ENCODE measurements at regions not wholly inside any gene's neighbourhood (a gene's known extent, or its start where the extent isn't known, plus 50 kb on each side); places are given as distances from the start of the nearest gene placed in this dataset.
"Not testable (repeated sequence)": the region's sequence is repeated elsewhere in the genome, so short reads cannot be mapped to it uniquely, and the experiment has no call there.

- H3K4me3 ChIP-seq (ENCODE audit: low read depth, low read length), result no peak overlapping the region
- TF ChIP-seq, protein P1, sequence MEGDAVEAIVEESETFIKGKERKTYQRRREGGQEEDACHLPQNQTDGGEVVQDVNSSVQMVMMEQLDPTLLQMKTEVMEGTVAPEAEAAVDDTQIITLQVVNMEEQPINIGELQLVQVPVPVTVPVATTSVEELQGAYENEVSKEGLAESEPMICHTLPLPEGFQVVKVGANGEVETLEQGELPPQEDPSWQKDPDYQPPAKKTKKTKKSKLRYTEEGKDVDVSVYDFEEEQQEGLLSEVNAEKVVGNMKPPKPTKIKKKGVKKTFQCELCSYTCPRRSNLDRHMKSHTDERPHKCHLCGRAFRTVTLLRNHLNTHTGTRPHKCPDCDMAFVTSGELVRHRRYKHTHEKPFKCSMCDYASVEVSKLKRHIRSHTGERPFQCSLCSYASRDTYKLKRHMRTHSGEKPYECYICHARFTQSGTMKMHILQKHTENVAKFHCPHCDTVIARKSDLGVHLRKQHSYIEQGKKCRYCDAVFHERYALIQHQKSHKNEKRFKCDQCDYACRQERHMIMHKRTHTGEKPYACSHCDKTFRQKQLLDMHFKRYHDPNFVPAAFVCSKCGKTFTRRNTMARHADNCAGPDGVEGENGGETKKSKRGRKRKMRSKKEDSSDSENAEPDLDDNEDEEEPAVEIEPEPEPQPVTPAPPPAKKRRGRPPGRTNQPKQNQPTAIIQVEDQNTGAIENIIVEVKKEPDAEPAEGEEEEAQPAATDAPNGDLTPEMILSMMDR (IDR thresholded peaks at IDR 0.05; ENCODE audit: low read depth, low read length), result no peak
- in situ Hi-C loops (cut with HindIII; ENCODE audit: low sequenced_read_pairs), result no loop called here
- DNase-seq (ENCODE audit: low read depth, low spot score), result no peak
Observed at GRCh38 chr18:43776997-43777396, 499.7 kb upstream of the SYT4 start.

- H3K4me3 ChIP-seq (ENCODE audit: low read depth, low read length), result no peak overlapping the region
- no peak for DNase-seq (ENCODE audit: low read depth, low spot score)
- in situ Hi-C loops (cut with HindIII; ENCODE audit: low sequenced_read_pairs), result no loop called here
- TF ChIP-seq, protein P1 (IDR thresholded peaks at IDR 0.05; ENCODE audit: low read depth, low read length), result no peak
Observed at GRCh38 chr18:43777636-43778304, 500.5 kb upstream of the SYT4 start.

DNA sequence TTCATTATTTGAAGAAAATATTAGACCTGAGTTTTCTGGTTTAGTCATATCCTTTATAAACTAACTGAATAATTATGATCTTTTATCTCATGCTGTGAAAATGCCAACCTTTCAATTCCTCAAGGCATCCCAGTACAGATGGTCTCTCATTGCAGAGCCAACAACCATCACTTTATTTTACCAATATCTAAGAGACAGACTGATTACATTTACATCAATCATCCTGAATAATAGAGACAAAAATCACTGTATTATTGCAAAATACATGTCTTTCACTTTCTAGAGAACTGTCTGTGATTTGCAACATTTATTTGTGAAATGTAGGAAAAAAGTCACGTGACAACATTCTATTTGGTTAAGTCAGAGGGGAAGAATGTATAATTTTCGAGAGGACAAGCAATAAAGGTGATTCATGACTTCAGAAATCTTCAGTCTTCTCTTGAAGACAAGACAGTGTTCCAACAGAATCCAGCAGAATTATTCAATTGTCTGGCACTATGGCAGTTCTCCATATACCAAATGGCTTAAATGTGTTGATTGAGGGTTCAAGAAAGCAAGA is 503.6 kb upstream of the SYT4 start:
- H3K4me3 ChIP-seq (ENCODE audit: low read depth, low read length), result no peak overlapping the region
- TF ChIP-seq, protein P1 (IDR thresholded peaks at IDR 0.05; ENCODE audit: low read depth, low read length), result no peak
- DNase-seq (ENCODE audit: low read depth, low spot score), result peak; percentile 67
- in situ Hi-C loops (cut with HindIII; ENCODE audit: low sequenced_read_pairs), result no loop called here

DNA sequence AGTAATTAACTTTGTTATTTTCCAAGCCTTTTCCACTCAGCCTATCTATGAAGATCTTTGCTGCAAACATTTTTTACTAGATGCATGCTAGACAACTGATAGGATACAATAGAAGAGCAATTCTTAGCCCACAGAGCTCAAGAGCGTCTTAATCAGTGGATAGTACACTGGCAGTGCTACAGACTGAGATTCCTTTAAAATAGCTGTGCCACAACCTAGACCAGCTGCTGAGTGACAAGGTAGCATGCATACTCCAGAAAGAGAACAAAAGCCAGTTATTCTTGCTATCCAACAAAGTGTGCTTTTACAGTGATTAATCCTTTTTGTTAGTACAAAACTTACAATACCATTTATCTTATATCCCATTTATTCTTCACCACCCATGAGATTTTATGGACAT is 507.9 kb upstream of the SYT4 start:
- DNase-seq (ENCODE audit: low read depth, low spot score), result no peak
- TF ChIP-seq, protein P1 (IDR thresholded peaks at IDR 0.05; ENCODE audit: low read depth, low read length), result no peak
- no peak overlapping the region for H3K4me3 ChIP-seq (ENCODE audit: low read depth, low read length)
- in situ Hi-C loops (cut with HindIII; ENCODE audit: low sequenced_read_pairs), result no loop called here

GRCh38 chr18:43786893-43787292 is 509.6 kb upstream of the SYT4 start:
- DNase-seq (ENCODE audit: low read depth, low spot score), result no peak
- in situ Hi-C loops (cut with HindIII; ENCODE audit: low sequenced_read_pairs), result no loop called here
- H3K4me3 ChIP-seq (ENCODE audit: low read depth, low read length), result no peak overlapping the region
- TF ChIP-seq, protein P1 (IDR thresholded peaks at IDR 0.05; ENCODE audit: low read depth, low read length), result no peak

DNA sequence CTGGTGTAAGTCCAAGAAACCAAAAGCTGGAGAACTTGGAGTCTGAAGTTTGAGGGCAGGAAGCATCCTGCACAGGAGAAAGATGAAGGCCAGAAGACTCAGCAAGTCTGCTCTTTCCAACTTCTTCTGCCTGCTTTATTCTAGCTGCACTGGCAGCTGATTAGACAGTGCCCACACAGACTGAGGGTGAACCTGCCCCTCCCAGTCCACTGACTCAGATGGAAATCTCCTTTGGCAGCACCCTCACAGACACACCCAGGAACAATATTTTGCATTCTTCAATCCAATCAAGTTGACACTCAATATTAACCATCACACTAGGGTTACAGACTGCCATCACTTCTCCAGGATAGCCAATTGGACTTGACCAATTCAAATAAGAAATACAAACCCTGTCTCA is 510.4 kb upstream of the SYT4 start:
- H3K4me3 ChIP-seq (ENCODE audit: low read depth, low read length); in situ Hi-C loops (cut with HindIII; ENCODE audit: low sequenced_read_pairs); DNase-seq (ENCODE audit: low read depth, low spot score): not testable (repeated sequence)

DNA sequence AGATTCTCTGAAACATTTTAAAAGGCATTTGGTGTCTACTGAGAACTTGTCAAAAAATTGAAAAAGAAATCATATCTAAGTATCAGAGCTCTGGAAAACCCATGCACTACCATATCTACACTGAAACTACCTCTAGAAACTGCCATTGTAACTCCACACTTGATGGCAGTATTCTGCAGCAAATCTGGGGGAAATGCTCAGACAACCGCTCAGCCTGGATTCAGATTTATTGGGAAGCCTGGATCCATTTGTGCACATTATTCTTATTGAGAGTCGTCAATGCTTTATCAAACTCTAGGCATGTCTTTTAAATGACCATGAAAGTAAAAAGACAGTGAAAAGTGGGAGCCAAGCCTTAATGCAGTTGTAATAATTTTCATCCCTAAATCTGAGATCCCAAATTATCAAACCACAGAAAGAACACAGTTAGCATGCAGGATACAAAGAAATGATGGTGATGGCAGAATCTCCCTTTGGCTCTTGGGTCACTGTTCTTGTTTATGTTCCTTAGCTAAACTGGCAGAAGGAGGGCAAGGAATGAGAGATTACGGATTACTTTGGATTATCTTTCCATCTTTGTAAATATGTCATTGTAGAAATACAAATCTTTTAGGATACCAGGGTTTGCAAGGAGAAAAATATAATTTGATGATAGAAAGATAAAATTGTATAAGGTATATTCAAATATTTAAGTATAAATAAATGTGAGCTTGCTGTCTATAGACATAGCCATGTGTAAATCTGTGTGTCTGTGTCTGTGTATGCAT is 512.1 kb upstream of the SYT4 start:
- in situ Hi-C loops (cut with HindIII; ENCODE audit: low sequenced_read_pairs), result no loop called here
- peak; percentile 45 for DNase-seq (ENCODE audit: low read depth, low spot score)
- H3K4me3 ChIP-seq (ENCODE audit: low read depth, low read length), result no peak overlapping the region
- TF ChIP-seq, protein P1 (IDR thresholded peaks at IDR 0.05; ENCODE audit: low read depth, low read length), result peak; percentile 46

Measured in astrocyte of the spinal cord (primary cell).